Ishikawa (cell line): ENCODE measurements at regions not wholly inside any gene's neighbourhood (a gene's known extent, or its start where the extent isn't known, plus 50 kb on each side); places are given as distances from the start of the nearest gene placed in this dataset.

Source experiments
- CEBPB ChIP-seq: IDR thresholded peaks from 2 replicates; pipeline ENCODE4 v1.6.1; 2012
- CREB1 ChIP-seq: IDR thresholded peaks from 2 replicates; pipeline ENCODE4 v1.6.1; 2012; ENCODE audit warnings: low read depth
- EGR1 ChIP-seq: IDR thresholded peaks from 2 replicates; pipeline ENCODE4 v1.6.1; 2012
- EP300 ChIP-seq: IDR thresholded peaks from 2 replicates; pipeline ENCODE4 v1.6.1; 2012; ENCODE audit warnings: borderline replicate concordance
- FOXM1 ChIP-seq: IDR thresholded peaks from 2 replicates; pipeline ENCODE4 v1.6.1; 2012; ENCODE audit warnings: low read depth, borderline replicate concordance
- NFIC ChIP-seq: IDR thresholded peaks from 2 replicates; pipeline ENCODE4 v1.6.1; 2012
- RAD21 ChIP-seq: IDR thresholded peaks from 2 replicates; pipeline ENCODE4 v1.6.1; 2012; ENCODE audit warnings: low read depth
- TAF1 ChIP-seq: IDR thresholded peaks from 2 replicates; pipeline ENCODE4 v1.6.1; 2012; ENCODE audit warnings: low read depth, mild to moderate bottlenecking
- TCF12 ChIP-seq: IDR thresholded peaks from 2 replicates; pipeline ENCODE4 v1.6.1; 2012; ENCODE audit warnings: low read depth
- TEAD4 ChIP-seq: IDR thresholded peaks from 2 replicates; pipeline ENCODE4 v1.6.1; 2012
- YY1 ChIP-seq: IDR thresholded peaks from 2 replicates; pipeline ENCODE4 v1.6.1; 2012; ENCODE audit warnings: low read depth
- ZBTB7A ChIP-seq: IDR thresholded peaks from 2 replicates; pipeline ENCODE4 v1.6.1; 2012; ENCODE audit warnings: low read depth
- TF ChIP-seq, protein P1 (sequence below): IDR thresholded peaks from 2 replicates; pipeline ENCODE4 v1.6.1; 2012
- TF ChIP-seq, protein P2 (sequence below): IDR thresholded peaks from 2 replicates; pipeline ENCODE4 v1.6.1; 2012
- TF ChIP-seq, protein P3 (sequence below): IDR thresholded peaks from 2 replicates; pipeline ENCODE4 v1.6.1; 2012; ENCODE audit warnings: low read depth, mild to moderate bottlenecking

DNA sequence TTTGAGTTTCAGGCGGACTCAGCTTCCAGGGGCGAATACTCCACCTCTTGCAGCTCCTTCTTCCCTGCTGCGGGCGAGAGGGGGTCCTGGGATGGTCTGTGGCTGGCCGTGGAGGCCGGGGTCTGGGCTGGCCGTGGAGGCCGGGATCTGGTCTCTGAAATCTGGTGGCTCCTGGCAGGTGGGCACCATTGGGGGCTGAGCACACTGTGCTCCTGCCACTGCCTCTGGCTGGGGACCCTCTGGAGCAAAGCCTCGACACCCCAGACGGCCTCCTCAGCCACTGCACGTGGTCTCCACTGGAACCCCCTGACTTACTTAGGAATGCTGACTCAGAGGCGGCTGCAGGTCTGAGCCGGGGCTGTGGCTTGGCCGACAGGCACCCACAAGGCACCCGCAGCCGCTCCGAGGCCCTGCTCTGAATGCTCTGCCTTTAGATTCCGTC lies 100.1 kb upstream of the ALKAL2 start:
- no peak for TF ChIP-seq TAF1
- no peak for TF ChIP-seq RAD21
- TF ChIP-seq NFIC, result no peak
- TF ChIP-seq TCF12, result no peak
- TF ChIP-seq, protein P1, sequence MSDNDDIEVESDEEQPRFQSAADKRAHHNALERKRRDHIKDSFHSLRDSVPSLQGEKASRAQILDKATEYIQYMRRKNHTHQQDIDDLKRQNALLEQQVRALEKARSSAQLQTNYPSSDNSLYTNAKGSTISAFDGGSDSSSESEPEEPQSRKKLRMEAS, result no peak
- no peak for TF ChIP-seq FOXM1
- no peak for TF ChIP-seq ZBTB7A
- no peak for TF ChIP-seq CREB1
- TF ChIP-seq CEBPB, result no peak

DNA sequence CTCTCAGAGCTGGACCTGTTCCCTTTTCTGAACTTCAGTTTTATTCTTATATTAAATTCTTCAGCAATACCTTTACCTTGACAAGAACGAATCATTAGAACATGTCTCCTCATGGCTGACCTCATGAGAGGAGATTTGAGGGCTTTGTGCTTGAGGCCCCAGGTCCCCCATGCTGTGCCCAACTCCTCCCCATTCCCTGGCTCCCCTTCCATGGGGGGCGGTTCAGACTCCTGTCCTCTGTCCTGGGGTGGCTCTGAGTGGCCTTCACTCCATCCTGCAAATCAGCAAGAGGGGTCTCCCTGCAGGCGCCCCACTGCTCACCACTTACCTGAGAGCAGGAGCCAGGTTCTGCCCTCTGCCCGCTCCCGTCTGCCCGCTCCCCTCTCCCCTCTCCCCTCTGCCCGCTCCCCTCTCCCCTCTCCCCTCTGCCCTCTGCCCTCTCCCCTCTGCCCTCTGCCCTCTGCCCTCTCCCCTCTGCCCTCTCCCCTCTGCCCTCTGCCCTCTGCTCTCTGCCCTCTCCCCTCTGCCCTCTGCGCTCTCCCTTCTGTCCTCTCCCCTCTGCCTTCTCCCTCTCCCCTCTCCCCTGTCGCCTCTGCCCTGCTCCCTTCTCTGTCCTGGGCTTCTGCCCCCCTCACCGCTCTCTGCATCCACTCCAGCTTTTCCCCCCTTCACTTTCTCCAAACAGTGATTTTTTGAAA lies 98.7 kb upstream of the ALKAL2 start:
- TF ChIP-seq YY1, result no peak
- TF ChIP-seq CREB1, result no peak
- no peak for TF ChIP-seq EP300

DNA sequence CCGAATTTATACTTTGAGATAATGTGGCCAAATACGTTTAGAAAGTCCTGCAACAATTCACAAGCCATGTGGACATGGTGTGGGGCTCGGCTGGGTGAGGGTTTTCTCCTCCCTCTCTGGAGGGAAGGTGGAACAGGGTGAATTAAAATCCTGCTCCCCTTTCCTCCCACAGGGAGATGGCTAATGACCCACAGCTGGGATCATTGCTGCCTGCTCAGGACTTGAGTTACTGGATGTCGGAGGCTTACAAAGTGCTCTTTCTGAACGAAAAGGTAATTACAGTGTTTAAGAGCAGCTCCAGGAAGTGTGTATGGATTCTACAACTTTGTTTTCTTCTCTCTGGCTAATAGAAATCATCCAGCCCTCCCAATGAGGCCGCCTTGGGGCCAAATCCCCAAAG lies 97.9 kb upstream of the ALKAL2 start:
- no peak for TF ChIP-seq CEBPB
- TF ChIP-seq ZBTB7A, result no peak
- TF ChIP-seq RAD21, result no peak
- TF ChIP-seq, protein P1, result no peak
- no peak for TF ChIP-seq EGR1
- TF ChIP-seq EP300, result no peak
- TF ChIP-seq, protein P2, sequence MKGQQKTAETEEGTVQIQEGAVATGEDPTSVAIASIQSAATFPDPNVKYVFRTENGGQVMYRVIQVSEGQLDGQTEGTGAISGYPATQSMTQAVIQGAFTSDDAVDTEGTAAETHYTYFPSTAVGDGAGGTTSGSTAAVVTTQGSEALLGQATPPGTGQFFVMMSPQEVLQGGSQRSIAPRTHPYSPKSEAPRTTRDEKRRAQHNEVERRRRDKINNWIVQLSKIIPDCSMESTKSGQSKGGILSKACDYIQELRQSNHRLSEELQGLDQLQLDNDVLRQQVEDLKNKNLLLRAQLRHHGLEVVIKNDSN, result no peak
- TF ChIP-seq YY1, result no peak
- TF ChIP-seq TEAD4, result no peak

DNA sequence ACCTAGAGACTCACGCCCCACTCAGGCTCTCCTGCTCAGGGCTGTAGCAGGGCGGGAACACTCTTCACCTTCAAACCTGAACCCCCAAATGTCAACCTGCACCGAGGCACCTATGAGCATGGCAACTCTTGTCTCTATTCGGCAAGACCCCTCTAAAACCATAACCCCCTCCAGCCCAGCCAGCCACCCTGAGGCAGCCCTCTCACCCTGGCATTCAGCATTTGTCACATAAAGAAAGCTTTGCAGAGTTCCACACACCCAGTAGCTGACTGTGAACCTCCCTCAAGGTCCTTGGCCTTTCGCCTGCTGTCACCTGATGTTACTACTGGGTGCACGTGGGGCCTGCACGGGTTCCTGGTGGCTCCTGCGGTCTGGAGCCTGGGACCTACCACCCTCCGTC lies 97.2 kb upstream of the ALKAL2 start:
- TF ChIP-seq RAD21, result no peak
- TF ChIP-seq, protein P1, result no peak
- TF ChIP-seq EP300, result no peak

DNA sequence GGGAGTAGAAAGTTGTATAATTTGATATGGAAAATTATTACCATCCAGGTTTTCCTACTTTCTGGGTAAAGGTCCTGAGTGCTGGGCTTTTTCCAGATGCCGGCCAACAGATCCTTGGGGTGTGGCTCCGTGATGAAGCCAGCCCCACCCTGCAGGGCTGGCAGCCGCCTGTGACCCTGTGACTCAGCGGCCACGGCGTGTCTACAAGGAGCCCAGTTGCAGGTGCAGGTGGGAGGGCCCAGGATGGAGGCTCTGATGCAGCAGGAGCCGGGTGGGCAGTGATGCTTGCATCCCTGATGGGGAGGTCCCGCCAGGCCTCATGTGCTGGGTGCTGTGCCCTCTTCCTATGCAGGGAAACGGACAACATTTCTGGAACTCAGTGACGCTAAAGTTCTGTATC lies 96.0 kb upstream of the ALKAL2 start:
- no peak for TF ChIP-seq YY1
- no peak for TF ChIP-seq TEAD4
- TF ChIP-seq NFIC, result no peak

DNA sequence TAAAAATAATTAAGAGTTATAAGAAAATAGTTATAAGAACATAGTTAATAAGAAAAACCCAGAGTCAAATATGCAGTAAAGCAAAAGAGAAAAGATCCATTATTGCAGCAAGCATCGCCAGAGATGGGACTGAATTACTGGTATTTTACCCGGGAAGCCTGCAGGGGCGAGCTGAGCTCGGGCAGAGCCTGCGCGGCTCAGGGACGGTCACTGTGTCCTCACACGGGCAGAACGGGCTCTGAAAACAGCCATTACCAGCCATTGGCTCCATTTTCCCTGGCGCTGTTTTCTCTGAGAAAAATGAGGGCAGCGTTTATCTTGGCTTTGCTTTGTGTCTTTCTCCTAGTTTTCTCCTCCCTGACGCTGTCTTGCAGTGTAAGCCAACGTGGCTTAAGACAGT lies 95.3 kb upstream of the ALKAL2 start:
- no peak for TF ChIP-seq FOXM1
- no peak for TF ChIP-seq EP300
- no peak for TF ChIP-seq RAD21
- no peak for TF ChIP-seq TAF1
- TF ChIP-seq, protein P1, result no peak
- TF ChIP-seq, protein P3, sequence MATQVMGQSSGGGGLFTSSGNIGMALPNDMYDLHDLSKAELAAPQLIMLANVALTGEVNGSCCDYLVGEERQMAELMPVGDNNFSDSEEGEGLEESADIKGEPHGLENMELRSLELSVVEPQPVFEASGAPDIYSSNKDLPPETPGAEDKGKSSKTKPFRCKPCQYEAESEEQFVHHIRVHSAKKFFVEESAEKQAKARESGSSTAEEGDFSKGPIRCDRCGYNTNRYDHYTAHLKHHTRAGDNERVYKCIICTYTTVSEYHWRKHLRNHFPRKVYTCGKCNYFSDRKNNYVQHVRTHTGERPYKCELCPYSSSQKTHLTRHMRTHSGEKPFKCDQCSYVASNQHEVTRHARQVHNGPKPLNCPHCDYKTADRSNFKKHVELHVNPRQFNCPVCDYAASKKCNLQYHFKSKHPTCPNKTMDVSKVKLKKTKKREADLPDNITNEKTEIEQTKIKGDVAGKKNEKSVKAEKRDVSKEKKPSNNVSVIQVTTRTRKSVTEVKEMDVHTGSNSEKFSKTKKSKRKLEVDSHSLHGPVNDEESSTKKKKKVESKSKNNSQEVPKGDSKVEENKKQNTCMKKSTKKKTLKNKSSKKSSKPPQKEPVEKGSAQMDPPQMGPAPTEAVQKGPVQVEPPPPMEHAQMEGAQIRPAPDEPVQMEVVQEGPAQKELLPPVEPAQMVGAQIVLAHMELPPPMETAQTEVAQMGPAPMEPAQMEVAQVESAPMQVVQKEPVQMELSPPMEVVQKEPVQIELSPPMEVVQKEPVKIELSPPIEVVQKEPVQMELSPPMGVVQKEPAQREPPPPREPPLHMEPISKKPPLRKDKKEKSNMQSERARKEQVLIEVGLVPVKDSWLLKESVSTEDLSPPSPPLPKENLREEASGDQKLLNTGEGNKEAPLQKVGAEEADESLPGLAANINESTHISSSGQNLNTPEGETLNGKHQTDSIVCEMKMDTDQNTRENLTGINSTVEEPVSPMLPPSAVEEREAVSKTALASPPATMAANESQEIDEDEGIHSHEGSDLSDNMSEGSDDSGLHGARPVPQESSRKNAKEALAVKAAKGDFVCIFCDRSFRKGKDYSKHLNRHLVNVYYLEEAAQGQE, result no peak
- no peak for TF ChIP-seq TEAD4
- TF ChIP-seq CREB1, result no peak
- TF ChIP-seq NFIC, result no peak
- TF ChIP-seq, protein P2, result no peak
- TF ChIP-seq EGR1, result no peak
- TF ChIP-seq ZBTB7A, result no peak
- no peak for TF ChIP-seq CEBPB
- TF ChIP-seq YY1, result no peak
- no peak for TF ChIP-seq TCF12

DNA sequence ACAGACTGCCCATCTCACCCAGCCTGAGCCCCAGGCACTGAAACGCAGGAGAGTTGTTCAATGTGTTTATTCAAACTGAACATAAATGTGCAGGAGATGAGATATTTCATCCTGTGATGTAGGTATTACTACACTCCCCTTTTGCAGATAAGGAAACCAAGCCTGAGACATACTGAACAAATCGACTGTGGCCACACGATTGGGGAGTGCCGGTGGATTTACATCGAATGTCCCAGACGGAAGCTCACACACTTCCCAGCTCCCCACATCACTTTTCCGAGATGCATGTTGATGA lies 94.8 kb upstream of the ALKAL2 start:
- TF ChIP-seq, protein P1, result no peak
- TF ChIP-seq TCF12 (no peak), ZBTB7A (no peak), TAF1 (no peak), YY1 (no peak), CREB1 (no peak), TEAD4 (no peak), NFIC (no peak), RAD21 (no peak), EP300 (no peak), FOXM1 (no peak), CEBPB (no peak), EGR1 (no peak)
- TF ChIP-seq, protein P2, result no peak
- TF ChIP-seq, protein P3, result no peak
